SK-N-DZ (cell line): ENCODE measurements at regions not wholly inside any gene's neighbourhood (a gene's known extent, or its start where the extent isn't known, plus 50 kb on each side); places are given as distances from the start of the nearest gene placed in this dataset.
"Not testable (repeated sequence)": the region's sequence is repeated elsewhere in the genome, so short reads cannot be mapped to it uniquely, and the experiment has no call there.

Experiments used
- DNase-seq: peaks from one replicate; pipeline ENCODE4 v3.0.0-alpha.2; 2015; ENCODE audit warnings: low spot score

DNA sequence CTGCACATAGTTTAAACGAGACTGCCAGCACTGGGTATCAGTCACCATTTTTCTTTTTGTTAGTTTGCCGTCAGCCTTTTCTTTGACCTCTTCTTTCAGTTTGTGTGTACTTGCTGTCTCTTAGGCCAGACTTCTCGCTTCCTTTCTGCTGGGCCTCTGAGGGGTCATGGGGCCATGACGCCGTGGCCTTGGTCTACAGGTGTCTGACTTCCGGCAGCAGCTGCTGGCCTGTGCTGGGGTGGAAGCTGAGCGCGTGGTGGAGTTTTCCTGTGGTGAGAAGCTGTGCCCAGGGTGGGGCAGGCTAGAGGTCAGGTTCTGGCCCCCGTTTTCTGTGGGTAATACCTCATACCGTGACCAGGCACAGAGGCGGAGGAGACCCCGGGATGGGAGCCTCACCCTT is 101.6 kb upstream of the PZP start:
- DNase-seq = not testable (repeated sequence)

DNA sequence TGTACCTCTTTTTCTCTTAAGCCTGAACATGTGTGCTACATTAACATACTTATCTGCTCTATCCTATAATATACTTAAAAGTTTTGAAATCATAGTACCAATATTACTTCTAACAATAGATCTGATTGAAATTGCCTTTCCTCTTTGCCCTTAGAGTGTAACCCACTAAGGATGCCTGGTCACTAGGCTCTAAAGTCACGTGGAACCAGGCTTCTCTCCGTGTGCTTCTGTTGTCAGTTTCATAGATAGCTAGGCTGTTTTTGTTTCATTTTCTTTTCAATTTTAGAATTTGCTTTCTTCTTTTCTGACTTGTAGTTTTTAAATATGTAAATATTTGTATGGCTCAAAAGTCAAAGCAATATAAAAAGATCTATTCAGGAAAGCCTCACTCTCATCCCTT is 100.5 kb upstream of the PZP start:
- not testable (repeated sequence) for DNase-seq

DNA sequence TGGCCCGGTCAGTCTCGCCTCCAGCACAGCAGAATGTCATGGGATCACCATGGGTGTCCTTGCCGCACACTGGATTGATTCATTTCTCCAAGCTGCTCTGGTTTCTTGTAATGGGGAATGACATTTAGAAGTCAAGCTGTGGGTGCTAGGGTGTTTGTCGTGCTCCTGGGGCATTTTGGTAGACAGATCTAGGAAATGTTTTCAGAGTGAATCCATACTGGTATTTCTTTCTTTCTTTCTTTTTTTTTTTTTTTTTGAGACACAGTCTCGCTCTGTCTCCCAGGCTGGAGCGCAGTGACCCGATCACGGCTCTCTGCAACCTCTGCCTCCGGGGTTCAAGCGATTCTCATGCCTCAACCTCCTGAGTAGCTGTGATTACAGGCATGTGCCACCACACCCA is 100.0 kb upstream of the PZP start:
- DNase-seq = not testable (repeated sequence)

DNA sequence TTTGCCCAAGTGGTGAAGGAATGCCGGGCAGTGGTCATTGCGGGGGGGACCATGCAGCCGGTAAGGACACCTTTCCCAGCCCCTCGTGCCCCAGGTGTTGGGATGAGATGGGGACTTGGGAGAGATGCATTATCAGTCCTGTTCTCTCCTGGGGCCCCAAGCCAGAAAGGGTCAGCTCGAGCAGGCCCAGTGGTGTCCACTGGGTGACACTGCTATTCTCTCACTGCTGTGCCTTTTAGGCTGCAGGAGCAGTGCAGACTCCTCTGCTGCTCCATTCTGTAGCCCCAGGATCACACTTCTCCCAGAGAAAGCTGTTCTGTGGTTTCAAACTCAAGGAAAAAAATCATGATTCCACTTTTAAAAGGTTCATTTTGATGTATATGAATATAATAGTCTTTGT is 99.1 kb upstream of the PZP start:
- DNase-seq = not testable (repeated sequence)

DNA sequence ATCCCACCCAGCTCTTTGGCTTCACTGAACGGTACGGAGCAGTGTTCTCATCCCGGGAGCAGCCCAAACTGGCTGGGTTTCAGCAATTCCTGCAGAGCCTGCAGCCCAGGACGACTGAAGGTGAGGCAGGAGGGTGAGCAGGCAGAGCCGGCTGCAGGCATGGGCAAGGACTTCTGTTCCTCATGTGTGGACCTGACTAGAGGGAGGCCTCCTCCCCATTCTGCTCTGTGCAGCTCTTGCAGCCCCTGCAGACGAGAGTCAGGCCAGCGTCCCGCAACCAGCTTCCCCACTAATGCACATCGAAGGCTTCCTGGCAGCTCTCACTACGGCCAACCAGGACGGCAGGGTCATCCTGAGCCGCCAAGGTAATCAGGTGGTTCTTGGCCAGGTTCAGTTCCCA is 97.8 kb upstream of the PZP start:
- DNase-seq = not testable (repeated sequence)

DNA sequence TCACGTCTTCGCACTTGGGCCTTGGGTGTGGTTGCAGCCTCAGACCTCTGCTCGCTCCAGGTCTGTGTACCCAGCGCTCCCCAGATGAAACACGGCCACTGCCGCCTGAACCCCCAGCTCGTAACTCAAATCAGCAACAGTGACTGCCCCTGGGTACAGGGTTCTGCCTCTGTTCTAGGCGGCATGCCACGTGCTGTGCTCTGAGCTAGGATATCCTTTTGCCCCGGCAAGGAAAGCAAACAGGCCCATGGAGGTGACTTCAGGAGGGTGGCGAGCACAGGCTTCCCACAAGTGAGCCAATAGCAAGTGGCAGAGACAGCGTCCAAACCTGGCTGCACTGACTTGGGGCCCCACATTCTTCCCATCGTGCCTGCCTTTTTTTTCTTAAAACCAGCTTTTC is 96.3 kb upstream of the PZP start:
- DNase-seq = not testable (repeated sequence)

DNA sequence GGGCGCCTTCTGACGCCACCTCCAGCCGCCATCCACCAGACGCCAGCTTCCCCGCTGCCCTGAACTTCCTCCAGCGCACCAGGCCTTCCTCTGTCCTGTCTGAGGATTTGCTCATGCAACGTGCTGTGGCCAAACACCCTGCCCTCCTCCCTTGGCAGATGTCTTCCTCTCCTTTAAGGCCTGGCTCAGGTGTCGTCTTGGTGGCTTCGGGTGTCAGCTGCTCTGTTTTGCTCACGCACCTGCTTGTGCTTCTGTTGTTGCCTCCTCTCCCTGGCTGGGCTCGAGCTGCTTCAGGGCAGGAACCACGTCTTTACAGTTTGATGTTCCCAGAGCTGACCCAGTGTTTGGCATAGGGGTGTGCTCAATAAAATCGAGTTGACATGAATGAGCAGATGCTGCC is 87.7 kb upstream of the PZP start:
- DNase-seq = not testable (repeated sequence)

DNA sequence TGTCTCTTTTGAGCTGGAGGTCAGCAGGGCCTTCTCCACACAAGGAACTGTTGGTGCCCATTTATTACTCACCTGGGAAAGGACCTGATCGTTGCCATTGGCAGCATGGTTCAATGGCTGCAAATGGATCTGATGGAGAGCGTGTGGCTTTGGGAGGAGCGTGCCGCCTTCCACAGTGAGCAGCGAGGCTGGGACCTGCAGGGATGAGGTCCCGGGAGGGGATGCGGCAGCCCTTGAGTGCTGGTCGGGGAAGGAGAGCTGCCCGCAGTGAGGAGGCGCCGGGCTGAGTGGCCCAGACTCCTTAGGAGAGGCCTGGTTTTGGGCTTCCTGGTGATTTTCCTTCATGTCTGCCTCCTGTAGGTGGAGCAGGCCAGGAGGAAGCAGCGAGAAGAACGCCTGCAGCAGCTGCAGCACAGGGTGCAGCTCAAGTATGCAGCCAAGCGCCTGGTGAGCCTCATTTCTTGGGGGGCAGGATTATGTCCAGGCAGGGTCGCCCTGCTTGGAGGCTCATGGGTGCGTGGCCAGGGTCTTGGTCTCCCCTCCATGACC is 86.0 kb upstream of the PZP start:
- DNase-seq = not testable (repeated sequence)

DNA sequence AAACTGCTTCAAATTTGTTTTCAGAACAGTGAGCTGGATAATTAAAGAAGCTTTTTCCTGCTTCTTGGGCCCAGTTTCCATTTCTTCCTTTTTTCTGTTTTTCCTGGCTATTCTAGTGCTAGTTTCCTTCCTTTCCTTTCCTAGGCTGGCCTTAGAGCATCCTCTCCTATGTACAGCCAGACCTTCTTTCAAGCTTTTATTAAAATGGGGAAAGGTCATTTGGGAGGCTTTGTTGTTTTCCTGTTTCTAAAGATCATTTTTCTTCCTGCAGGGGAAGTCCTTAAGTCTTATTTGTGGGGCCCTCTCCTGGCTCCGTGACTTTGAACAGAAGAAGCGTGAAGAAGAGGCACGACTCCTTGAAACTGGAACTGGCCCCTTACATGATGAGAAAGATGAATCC is 85.2 kb upstream of the PZP start:
- DNase-seq = not testable (repeated sequence)

DNA sequence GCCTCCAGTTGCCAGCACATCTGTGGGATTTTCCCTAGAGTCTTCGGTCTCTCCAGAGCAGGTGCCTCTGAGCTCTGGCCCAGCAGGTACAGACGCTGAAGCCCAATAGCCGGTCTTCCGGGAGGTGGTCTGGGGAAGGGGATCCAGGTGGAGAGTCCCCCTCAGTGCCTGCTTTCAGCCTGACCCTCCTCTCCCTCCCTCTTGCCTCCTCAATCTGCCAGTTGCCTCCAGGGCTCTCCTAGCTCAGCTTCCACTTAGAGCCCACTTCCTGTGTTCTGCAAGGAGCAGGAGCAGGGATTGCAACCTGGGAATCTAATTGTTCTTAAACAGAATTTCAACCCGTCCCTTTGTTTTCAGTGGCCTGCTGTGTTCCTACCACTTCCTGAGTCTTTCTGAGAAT is 81.8 kb upstream of the PZP start:
- DNase-seq = not testable (repeated sequence)

DNA sequence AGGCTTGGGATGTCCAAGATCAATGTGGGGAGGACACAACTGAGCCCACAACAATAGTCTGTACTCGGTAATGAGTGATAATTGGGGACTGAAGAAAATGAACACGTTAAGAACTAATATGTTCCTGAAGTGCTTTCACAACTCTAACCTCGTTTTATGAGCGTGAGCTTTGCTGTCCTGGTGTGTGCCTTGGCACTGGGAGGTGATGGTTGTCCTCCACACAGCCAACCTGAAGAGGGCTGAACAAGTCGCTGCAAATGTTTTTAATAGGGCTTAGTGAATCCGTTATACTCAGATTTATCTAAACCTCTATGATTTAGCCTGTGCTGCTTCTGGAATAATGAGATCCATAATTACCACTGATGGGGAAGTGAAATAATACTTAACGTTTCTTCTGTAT is 76.5 kb upstream of the PZP start:
- not testable (repeated sequence) for DNase-seq

DNA sequence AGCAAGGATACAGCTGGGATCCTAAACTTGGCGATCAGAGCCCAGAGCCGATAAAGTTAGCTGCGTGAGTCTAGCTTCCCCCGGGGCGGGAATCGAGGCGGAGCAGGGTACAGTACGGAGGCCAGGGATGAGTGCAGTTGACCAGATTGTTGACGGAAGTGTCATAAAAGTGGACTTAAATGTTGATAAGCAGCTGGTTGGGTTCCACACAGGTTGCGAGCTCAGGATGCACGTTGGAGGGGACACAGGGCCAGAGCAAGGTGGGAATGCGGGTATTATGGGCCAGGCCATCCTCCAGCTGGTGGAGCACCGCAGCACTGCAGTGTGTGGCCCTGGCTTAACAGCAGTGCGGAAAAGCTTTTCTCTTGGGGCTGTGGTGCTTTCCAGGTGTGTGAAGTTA is 76.0 kb upstream of the PZP start:
- peak; percentile 41 for DNase-seq

DNA sequence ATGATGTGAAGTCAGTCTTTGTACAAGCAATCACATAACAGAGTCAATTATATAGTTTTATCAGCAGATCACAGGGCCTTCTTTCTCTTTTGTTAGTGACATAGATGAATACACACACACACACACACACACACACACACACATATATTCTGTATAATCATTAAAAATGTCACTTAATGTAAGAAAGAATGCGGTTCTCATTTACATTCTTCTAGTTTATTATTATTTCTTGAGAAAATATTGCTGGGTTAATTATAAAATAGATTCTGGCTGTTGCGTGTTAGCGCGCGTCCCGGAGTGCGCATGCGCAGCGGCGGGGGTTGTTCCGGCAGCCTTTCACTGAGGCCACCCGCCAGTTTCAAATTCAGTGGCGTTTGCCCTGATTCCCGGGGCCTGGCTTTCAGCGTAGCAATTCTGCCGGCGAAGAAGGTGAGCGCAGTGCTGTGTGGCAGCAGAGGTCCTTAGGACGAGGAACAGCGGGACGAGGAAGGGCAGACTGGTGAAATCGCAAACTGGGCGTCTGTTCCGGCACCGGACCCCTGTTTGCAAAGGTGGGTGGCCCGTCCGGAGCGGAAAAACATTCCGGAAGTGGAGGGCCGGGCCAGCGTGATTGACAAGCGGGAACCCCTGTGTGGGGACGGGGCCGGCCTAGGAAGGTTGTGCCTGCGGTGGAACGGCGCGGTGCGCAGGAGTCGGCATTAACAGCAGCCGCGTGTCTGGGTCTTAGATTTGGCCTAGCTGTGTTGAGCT is 75.3 kb upstream of the PZP start:
- peak; percentile 93 for DNase-seq

DNA sequence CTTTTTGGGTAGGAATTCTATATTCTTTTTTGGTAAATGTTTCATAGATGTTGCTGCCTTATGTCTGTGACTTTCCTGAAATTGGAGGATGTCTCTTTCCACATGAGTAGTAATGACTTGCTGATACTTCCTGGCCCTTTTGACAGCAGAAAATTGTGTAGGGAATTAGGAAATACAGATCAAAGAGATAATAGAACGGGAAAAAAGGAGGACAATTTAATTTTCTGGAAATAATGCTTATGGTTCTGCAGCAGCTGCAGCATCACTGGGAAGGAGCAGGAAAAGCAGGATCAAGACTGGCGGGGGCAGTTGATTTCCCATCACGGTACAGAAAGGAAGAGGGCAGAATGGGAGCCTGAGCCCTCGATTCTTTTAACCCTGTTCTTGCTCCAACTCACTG is 68.8 kb upstream of the PZP start:
- DNase-seq = peak; percentile 13

DNA sequence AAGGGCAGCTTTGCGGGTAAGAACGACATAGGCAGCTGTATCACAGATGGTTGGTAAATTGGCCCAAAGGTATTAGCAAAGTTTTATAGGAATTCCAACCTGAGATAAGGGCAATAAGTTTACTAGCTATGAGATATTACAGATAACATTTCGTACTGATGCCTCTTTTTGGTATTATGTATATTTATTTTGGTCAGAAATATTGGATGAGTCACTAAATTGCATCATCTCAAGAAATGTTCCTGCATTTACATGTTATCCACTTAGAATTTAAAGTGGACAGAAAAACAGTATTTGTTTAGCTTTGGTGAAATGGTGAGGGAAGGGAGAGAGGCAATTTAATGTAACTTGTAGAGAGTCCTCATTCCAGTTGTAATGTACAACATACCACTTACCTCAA is 65.1 kb upstream of the PZP start:
- DNase-seq = no peak

DNA sequence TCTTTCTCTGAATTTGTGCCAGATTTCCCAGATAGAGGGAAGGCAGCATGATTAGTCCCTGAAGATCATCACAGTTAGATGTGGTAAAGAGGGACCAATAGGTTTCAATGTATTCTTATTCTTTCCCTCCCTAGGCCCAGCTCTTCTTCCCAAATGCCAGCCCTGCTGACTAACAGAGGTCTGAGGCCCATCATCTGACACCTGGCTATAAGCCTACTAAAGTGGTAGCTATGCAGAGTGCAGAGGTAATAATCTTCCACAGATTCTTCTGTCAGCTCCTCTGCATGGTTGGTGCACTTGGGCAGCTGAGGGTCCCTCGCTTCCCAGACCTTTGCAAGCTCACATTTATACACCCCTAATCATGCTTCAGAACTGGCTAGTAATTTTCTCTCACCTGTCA is 63.7 kb upstream of the PZP start:
- DNase-seq = no peak

DNA sequence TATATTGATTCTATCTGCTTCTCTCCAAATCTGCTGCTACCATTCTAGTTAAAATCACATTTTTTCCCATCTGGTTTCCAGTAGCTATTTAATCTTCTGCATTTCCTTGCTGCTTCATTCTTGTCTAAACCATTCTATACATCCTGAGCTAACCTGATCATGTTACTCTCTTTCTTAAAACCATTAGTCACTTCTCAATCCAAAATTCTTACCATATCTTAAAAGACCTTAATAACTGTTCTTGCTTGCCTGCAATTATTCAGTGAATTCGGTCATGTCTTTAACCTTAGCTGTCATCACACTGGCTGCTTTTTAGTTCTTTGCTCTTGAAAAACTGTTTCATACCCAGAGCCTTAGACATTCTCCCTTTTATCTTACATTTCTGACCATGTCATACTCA is 56.4 kb upstream of the PZP start:
- no peak for DNase-seq

DNA sequence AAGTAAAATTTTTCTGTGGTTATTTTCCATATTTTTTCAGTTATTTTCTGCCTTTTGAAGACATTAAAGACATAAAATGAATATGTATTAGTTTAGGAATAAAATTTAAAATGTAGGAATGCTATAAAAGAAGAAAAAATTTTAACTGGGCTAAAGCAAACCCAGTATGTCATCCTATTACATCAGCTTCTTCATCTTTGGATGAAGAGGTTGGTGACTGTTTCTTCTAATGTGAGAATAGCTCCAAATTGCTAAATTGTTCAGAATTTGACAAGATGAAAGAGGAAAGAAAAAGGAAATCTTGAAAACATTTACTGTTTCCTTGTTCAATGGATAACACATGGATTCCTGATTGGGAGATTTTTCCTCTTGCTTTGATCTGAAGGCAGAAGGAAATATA is 52.7 kb upstream of the PZP start:
- DNase-seq = no peak

DNA sequence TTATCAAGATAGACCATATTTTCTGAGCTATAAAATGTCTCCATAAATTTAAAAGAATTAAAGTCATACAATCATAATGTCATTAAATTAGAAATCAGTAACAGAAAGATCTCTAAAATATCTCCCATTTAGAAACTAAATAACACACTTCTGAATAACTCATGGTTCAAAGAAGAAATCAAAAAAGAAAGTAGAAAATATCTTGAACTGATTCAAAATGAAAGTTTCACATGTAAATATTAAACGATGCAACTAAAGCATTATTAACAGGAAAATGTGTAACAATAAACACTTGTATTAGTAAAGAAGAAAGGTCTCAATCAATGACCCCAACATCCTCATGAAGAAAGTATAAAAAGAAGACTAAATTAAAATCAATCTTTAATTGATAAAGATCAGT is 50.5 kb upstream of the PZP start:
- DNase-seq = no peak
